ENCODE measurements at regions not wholly inside any gene's neighbourhood (a gene's known extent, or its start where the extent isn't known, plus 50 kb on each side); places are given as distances from the start of the nearest gene placed in this dataset.

GRCh38 chr16:47780213-47780875 is 319.2 kb downstream of the PHKB start:
- Mint-ChIP-seq H3K27me3 (ENCODE audit: low read depth) (peaks cover 3% of the 10 kb centered on the region), H3K36me3 (ENCODE audit: low read depth) (peaks cover 2% of the 10 kb centered on the region), H3K4me1 (peaks cover 8% of the 10 kb centered on the region), H3K9me3 (peaks cover 11% of the 10 kb centered on the region), H3K4me3 (no peak overlapping the region), H3K27ac (ENCODE audit: unreplicated experiment) (no peak overlapping the region)
- no peak for DNase-seq (ENCODE audit: low read depth, low spot score)
- TF ChIP-seq, protein P1, sequence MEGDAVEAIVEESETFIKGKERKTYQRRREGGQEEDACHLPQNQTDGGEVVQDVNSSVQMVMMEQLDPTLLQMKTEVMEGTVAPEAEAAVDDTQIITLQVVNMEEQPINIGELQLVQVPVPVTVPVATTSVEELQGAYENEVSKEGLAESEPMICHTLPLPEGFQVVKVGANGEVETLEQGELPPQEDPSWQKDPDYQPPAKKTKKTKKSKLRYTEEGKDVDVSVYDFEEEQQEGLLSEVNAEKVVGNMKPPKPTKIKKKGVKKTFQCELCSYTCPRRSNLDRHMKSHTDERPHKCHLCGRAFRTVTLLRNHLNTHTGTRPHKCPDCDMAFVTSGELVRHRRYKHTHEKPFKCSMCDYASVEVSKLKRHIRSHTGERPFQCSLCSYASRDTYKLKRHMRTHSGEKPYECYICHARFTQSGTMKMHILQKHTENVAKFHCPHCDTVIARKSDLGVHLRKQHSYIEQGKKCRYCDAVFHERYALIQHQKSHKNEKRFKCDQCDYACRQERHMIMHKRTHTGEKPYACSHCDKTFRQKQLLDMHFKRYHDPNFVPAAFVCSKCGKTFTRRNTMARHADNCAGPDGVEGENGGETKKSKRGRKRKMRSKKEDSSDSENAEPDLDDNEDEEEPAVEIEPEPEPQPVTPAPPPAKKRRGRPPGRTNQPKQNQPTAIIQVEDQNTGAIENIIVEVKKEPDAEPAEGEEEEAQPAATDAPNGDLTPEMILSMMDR (conservative IDR thresholded peaks at IDR 0.05): no peak

DNA sequence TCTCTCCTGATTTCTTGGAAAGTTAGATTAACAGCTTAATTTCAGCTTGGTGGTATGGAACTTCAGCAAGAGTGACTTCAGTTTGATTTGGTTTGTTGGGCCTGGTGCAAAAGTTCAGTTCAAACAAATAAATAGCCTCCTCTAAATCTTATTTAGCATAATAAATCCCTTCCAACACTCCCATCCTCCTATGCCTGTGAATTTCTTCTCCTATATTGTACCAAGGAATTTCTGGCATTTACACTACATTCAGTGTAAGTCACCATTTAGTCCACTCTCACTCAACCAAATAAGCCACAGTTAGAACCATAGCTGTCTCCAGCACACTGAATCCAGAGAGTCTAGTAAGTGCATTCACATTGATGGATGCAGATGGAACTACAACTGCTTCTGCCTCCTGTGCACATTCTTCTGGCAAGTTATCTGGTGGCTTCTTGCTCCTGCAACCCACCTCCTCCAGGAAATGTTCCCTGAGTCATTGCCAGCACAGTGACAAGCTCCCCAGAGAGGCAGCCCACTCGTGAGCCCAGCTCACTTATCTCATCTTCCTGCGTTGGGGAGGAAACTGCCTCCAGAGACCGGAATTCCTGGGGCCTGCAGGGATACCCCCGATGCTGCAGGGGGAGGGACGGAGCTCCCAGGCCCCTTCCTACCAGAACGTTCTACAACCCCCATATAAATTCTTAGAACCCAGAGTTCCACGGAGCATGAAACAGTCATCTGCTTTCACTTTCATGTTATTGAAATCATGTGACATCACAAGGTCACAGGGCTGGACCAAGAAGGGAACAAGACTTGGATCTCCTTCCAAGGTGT is 318.3 kb downstream of the PHKB start:
- peaks cover 3% of the 10 kb centered on the region for H3K27me3 Mint-ChIP-seq (ENCODE audit: low read depth)
- DNase-seq (ENCODE audit: low read depth, low spot score): no peak
- H3K36me3 Mint-ChIP-seq (ENCODE audit: low read depth): peaks cover 2% of the 10 kb centered on the region
- no peak overlapping the region for H3K4me3 Mint-ChIP-seq
- H3K27ac Mint-ChIP-seq (ENCODE audit: unreplicated experiment): no peak overlapping the region
- H3K4me1 Mint-ChIP-seq: peaks cover 14% of the 10 kb centered on the region
- TF ChIP-seq, protein P1 (conservative IDR thresholded peaks at IDR 0.05): no peak
- peaks cover 11% of the 10 kb centered on the region for H3K9me3 Mint-ChIP-seq

DNA sequence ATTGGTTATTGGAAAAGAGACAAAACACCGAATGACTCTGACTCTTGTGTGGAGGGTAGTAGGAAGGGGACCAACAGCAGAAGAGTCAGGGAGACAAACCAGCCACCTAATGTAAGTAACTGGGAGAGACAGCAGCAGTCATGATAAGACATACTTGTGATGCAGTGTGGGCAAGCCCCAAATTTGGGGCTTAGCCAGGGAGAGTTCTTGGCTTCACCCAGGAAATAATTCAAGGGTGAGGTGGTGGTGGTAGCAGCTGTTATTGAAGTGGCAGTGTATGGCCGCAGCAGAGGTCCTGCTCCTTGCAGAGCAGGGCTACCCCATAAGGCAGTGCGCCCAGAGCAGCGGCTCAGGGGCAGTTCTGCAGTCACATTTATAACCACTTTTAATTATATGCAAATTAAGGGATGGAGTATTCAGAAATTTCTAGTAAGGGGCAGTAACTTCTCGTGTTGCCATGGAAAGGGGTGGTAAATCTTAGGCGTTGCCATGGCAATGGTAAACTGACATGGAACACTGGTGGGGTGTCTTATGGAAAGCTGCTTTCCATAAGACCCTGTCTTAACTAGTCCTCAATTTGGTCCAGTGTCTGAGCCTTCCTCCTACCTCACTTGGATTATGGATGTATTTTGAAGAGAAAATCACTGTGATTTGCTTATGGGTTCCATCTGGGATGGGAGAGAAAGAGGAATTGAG is 317.1 kb downstream of the PHKB start:
- Mint-ChIP-seq H3K27ac (ENCODE audit: unreplicated experiment) (no peak overlapping the region), H3K9me3 (peaks cover 15% of the 10 kb centered on the region), H3K4me1 (peaks cover 16% of the 10 kb centered on the region), H3K4me3 (no peak overlapping the region), H3K36me3 (ENCODE audit: low read depth) (peaks cover 4% of the 10 kb centered on the region), H3K27me3 (ENCODE audit: low read depth) (no peaks in the 10 kb centered on the region)
- TF ChIP-seq, protein P1 (conservative IDR thresholded peaks at IDR 0.05): no peak
- DNase-seq (ENCODE audit: low read depth, low spot score): no peak

DNA sequence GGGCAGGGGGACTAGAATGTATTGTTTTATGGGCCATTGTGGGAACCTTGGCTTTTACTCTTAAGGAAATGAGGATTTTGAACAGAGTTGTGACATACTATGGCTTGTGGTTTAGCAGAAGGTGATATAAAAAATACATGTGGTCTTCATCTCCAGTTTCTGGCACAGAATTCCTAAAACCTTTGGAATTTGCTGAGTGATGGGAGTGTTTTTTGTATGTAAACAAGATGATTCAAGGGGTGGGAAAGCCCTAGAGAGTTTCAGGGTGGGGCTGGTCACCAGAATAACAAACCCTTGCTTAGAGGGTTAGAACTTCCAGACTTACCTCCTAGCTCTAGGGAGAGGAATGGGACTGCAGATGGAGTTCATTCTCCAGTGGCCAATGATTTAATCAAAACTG is 316.1 kb downstream of the PHKB start:
- Mint-ChIP-seq H3K9me3 (peaks cover 19% of the 10 kb centered on the region), H3K27me3 (ENCODE audit: low read depth) (no peaks in the 10 kb centered on the region), H3K27ac (ENCODE audit: unreplicated experiment) (no peak overlapping the region), H3K4me1 (peaks cover 18% of the 10 kb centered on the region), H3K36me3 (ENCODE audit: low read depth) (peaks cover 8% of the 10 kb centered on the region), H3K4me3 (no peak overlapping the region)
- TF ChIP-seq, protein P1 (conservative IDR thresholded peaks at IDR 0.05): no peak
- DNase-seq (ENCODE audit: low read depth, low spot score): no peak

GRCh38 chr16:47774661-47775060 is 313.5 kb downstream of the PHKB start:
- peaks cover 12% of the 10 kb centered on the region for H3K36me3 Mint-ChIP-seq (ENCODE audit: low read depth)
- peaks cover 21% of the 10 kb centered on the region for H3K9me3 Mint-ChIP-seq
- H3K27me3 Mint-ChIP-seq (ENCODE audit: low read depth): no peaks in the 10 kb centered on the region
- TF ChIP-seq, protein P1 (conservative IDR thresholded peaks at IDR 0.05): peak; percentile 29
- H3K4me1 Mint-ChIP-seq: peaks cover 25% of the 10 kb centered on the region
- H3K27ac Mint-ChIP-seq (ENCODE audit: unreplicated experiment): no peak overlapping the region
- DNase-seq (ENCODE audit: low read depth, low spot score): peak; percentile 8
- no peak overlapping the region for H3K4me3 Mint-ChIP-seq

All from neural crest cell (in vitro differentiated cells).